K562 (cell line): ENCODE measurements at regions not wholly inside any gene's neighbourhood (a gene's known extent, or its start where the extent isn't known, plus 50 kb on each side); places are given as distances from the start of the nearest gene placed in this dataset.

Experiments
- ATAC-seq: fragments of 200-7000 bp; cut with Tn5 transposase; 3 replicates; pipeline ENCODE4 v1.9.1; 2020; ENCODE audit warnings: moderate library complexity
- BruUV-seq: library from RNA; stranded (reverse); fragments of 400-500 nt; replicated peaks from 2 replicates; lab custom pipeline; 2021; lab: Mats Ljungman, UMichigan
- CTCF ChIA-PET: fragments of 300-600 bp; formaldehyde crosslinking; extraction: SDS; loops from one replicate; lab custom pipeline; 2021; ENCODE audit warnings: low intra/inter-chr PET ratio; lab: Yijun Ruan, JAX
- POLR2A ChIA-PET: fragments of 300-600, 350-650 bp; sonication (Branson Sonifier 250); formaldehyde crosslinking; extraction: SDS; loops from one replicate; lab custom pipeline; 2021; ENCODE audit warnings: antibody characterized with exemption, inconsistent platforms; lab: Yijun Ruan, JAX
- DNase-seq, 4 experiments: peaks; one replicate each; pipeline versions ENCODE4 v3.0.0 to v3.0.0-alpha.2; 2011 to 2018; ENCODE audit warnings: low spot score in 3 of 4, mixed read lengths in 3 of 4; ENCODE audit errors: extremely low read depth in 1 of 4
- FAIRE-seq: peaks from 2 replicates; lab custom pipeline; 2011; peaks lifted over from hg19 to GRCh38; lab: Jason Lieb, UNC
- H2AFZ ChIP-seq: 2 replicates; pipeline ENCODE4 v1.6.0; 2011; ENCODE audit warnings: low read depth, low read length, control low read depth, inconsistent platforms
- H3K27ac ChIP-seq: fragments of 200-600 bp; 3 replicates; pipeline ENCODE4 v1.8.0; 2011; ENCODE audit warnings: low read depth, mild to moderate bottlenecking, control low read depth, inconsistent platforms, low read length, moderate library complexity, mixed read lengths; ENCODE audit errors: extremely low read depth
- H3K27me3 ChIP-seq, 2 experiments: fragments of 300-600 bp in 1 of 2; 2 replicates in 1 of 2; 3 replicates in 1 of 2; pipeline versions ENCODE4 v1.6.0 to v1.8.0; 2011; ENCODE audit warnings: inconsistent platforms in 2 of 2, low read length in 2 of 2, mild to moderate bottlenecking in 1 of 2, mixed read lengths in 1 of 2, moderate library complexity in 1 of 2; ENCODE audit not compliant: control insufficient read depth in 2 of 2, insufficient read depth in 2 of 2
- H3K36me3 ChIP-seq: fragments of 300-600 bp; 3 replicates; pipeline ENCODE4 v1.8.0; 2011; ENCODE audit warnings: mild to moderate bottlenecking, low read length, inconsistent platforms; ENCODE audit not compliant: control insufficient read depth, insufficient read depth
- H3K4me1 ChIP-seq, 2 experiments: fragments of 200-600 bp in 1 of 2; replicated peaks in 1 of 2; 2 replicates in 1 of 2; 3 replicates in 1 of 2; pipeline versions ENCODE4 v1.5.1 to v1.8.0; 2011; ENCODE audit warnings: inconsistent platforms in 2 of 2, low read length in 2 of 2, mild to moderate bottlenecking in 1 of 2, mixed read lengths in 1 of 2, moderate library complexity in 1 of 2; ENCODE audit not compliant: control insufficient read depth in 2 of 2, insufficient read depth in 2 of 2
- H3K4me2 ChIP-seq: 2 replicates; pipeline ENCODE4 v1.6.1; 2011; ENCODE audit warnings: low read length, control low read depth, inconsistent platforms, mixed read lengths; ENCODE audit not compliant: insufficient read depth
- H3K4me3 ChIP-seq: fragments of 200-600 bp; sonication (generic), shearing (Covaris generic); 2 replicates; pipeline ENCODE4 v1.5.1; 2016; ENCODE audit warnings: control low read depth, inconsistent platforms
- H3K79me2 ChIP-seq: fragments of 200-600 bp; 3 replicates; pipeline ENCODE4 v1.8.0; 2011; ENCODE audit warnings: low read length, inconsistent platforms; ENCODE audit not compliant: control insufficient read depth, insufficient read depth
- H3K9ac ChIP-seq, 2 experiments: 2 replicates each; pipeline versions ENCODE4 v1.6.0 to v1.6.1; 2011; ENCODE audit warnings: low read depth in 2 of 2, low read length in 2 of 2, control low read depth in 1 of 2, inconsistent platforms in 1 of 2, mild to moderate bottlenecking in 1 of 2, mixed read lengths in 1 of 2; ENCODE audit not compliant: insufficient read depth in 1 of 2
- H3K9me1 ChIP-seq: one replicate; pipeline ENCODE4 v1.6.0; 2011; ENCODE audit warnings: inconsistent platforms, mild to moderate bottlenecking, low read length, moderate library complexity; ENCODE audit not compliant: control insufficient read depth, insufficient read depth
- H3K9me3 ChIP-seq: replicated peaks from 2 replicates; pipeline ENCODE4 v1.5.1; 2011; ENCODE audit warnings: low read depth, low read length, inconsistent platforms; ENCODE audit not compliant: control insufficient read depth, insufficient read depth
- H4K20me1 ChIP-seq: replicated peaks from 2 replicates; pipeline ENCODE4 v1.6.1; 2011; ENCODE audit warnings: low read length, inconsistent platforms, mixed read lengths; ENCODE audit not compliant: control insufficient read depth, insufficient read depth
- CEBPB ChIP-seq: fragments of 450-650 bp; IDR thresholded peaks from 2 replicates; pipeline ENCODE4 v1.6.1; 2016; ENCODE audit warnings: missing genetic modification characterization, missing compliant biosample characterization
- MITF ChIP-seq: IDR thresholded peaks from 2 replicates; pipeline ENCODE4 v1.6.1; 2014; ENCODE audit warnings: antibody characterized with exemption
- MXD1 ChIP-seq: fragments of 250-450 bp; sonication (Bioruptor Pico); IDR thresholded peaks from 2 replicates; pipeline ENCODE4 v1.8.0; 2021; ENCODE audit warnings: borderline replicate concordance, mild to moderate bottlenecking, moderate library complexity; ENCODE audit not compliant: poor library complexity, severe bottlenecking
- POLR2B ChIP-seq: fragments of 450-650 bp; IDR thresholded peaks from 2 replicates; pipeline ENCODE4 v1.6.1; 2018; ENCODE audit warnings: low read depth; ENCODE audit not compliant: partially characterized antibody
- SAFB2 ChIP-seq: fragments of 200-400 bp; formaldehyde crosslinking; IDR thresholded peaks from 2 replicates; pipeline ENCODE4 v1.6.1; 2018; ENCODE audit warnings: borderline replicate concordance, low read length, low read depth, moderate library complexity; ENCODE audit not compliant: severe bottlenecking
- SUPT5H ChIP-seq: fragments of 450-650 bp; IDR thresholded peaks from 2 replicates; pipeline ENCODE4 v1.6.1; 2016
- TFAM ChIP-seq: fragments of 250-450 bp; sonication (Bioruptor Pico); conservative IDR thresholded peaks from 2 replicates; pipeline ENCODE4 v1.5.0; 2021; ENCODE audit warnings: mild to moderate bottlenecking, moderate library complexity
- THRAP3 ChIP-seq: fragments of 450-650 bp; IDR thresholded peaks from 2 replicates; pipeline ENCODE4 v1.6.1; 2016; ENCODE audit warnings: mild to moderate bottlenecking, inconsistent platforms, borderline replicate concordance
- ZBTB12 ChIP-seq: fragments of 250-450 bp; sonication (Bioruptor Pico); IDR thresholded peaks from 2 replicates; pipeline ENCODE4 v1.4.0; 2020
- WGBS: fragments of 100-300 bp; shearing (Covaris generic); methylation state at CpG from one replicate; pipeline ENCODE4 v1.1.6; 2016; ENCODE audit warnings: low coverage, mixed read lengths; ENCODE audit not compliant: insufficient coverage; ENCODE audit errors: missing lambda C conversion rate; 5-methylcytosine and 5-hydroxymethylcytosine counted together
- in situ Hi-C: fragments of 300-500 bp; cut with MboI; formaldehyde crosslinking; loops from 4 replicates; pipeline ENCODE4 v1.15.0; 2018; ENCODE audit warnings: inconsistent platforms, mixed read lengths
- intact Hi-C: fragments of 100-400 bp; cut with micrococcal nuclease; formaldehyde crosslinking; loops from 2 replicates; pipeline ENCODE4 v1.14.2; 2022

DNA sequence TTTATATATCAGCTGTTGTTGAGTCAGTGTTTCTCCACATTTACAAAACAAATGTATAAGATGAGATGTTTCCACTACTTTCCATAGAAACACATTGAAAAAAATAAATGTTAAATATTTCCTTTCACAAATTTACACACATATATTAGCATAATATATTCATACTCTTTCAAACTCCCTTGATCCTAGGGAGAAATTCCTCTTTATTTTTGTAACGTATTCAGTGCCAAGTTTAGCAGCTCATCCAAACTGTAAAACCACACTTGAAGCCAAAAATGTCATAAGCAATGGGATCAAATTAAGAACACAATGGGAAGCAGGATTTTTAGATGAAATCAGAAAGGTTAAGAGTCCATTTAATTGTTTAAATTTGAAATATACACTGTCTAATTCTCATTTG is 381.1 kb upstream of the MAD2L1 start:
- Histone ChIP-seq H3K79me2 (no peaks in the 10 kb centered on the region), H3K27me3 (no peaks in the 10 kb centered on the region), H3K9ac (no peak overlapping the region), H2AFZ (no peak overlapping the region), H3K36me3 (no peaks in the 10 kb centered on the region), H3K4me1 (no peaks in the 10 kb centered on the region), H3K9me1 (no peaks in the 10 kb centered on the region), H3K9me3 (no peaks in the 10 kb centered on the region; the same call in 1 of the 2 replicates), H3K27ac (no peak overlapping the region), H3K4me3 (no peak overlapping the region), H3K4me2 (no peak overlapping the region), H4K20me1 (no peaks in the 10 kb centered on the region)
- no peak for DNase-seq
- 0% methylated on average over 1 of the region's 1 CpG for WGBS
- FAIRE-seq, result no peak
- no TSS peak for BruUV-seq
- no peak for ATAC-seq
- in situ Hi-C loops, result no loop called here
- CTCF ChIA-PET, result no interaction called here
- POLR2A ChIA-PET, result no interaction called here
- no peak for TF ChIP-seq CEBPB
- TF ChIP-seq THRAP3, result no peak
- TF ChIP-seq SUPT5H, result no peak
- no peak for TF ChIP-seq ZBTB12 (CRISPR knock-in tag)
- no peak for TF ChIP-seq TFAM
- no peak for TF ChIP-seq MXD1
- no peak for TF ChIP-seq SAFB2
- no peak for TF ChIP-seq MITF
- no peak for TF ChIP-seq POLR2B
- intact Hi-C loops, result no loop called here
